MCF 10A (cell line): ENCODE measurements at regions not wholly inside any gene's neighbourhood (a gene's known extent, or its start where the extent isn't known, plus 50 kb on each side); places are given as distances from the start of the nearest gene placed in this dataset.

Experiments
- BruUV-seq: library from RNA; stranded (reverse); fragments of 400-500 nt; replicated peaks from 2 replicates; lab custom pipeline; 2021; lab: Mats Ljungman, UMichigan
- CTCF ChIA-PET: fragments of 300-600 bp; sonication (Branson Sonifier 250); formaldehyde crosslinking; extraction: SDS; loops from one replicate; lab custom pipeline; 2021; ENCODE audit warnings: antibody characterized with exemption, inconsistent platforms; lab: Yijun Ruan, JAX
- POLR2A ChIA-PET: fragments of 300-600, 350-650 bp; sonication (Branson Sonifier 250); formaldehyde crosslinking; extraction: SDS; loops from one replicate; lab custom pipeline; 2020; ENCODE audit warnings: antibody characterized with exemption, inconsistent platforms; lab: Yijun Ruan, JAX
- DNase-seq: peaks from one replicate; pipeline ENCODE4 v3.0.0-alpha.2; 2018; ENCODE audit not compliant: unreplicated experiment
- H3K27ac Mint-ChIP-seq: one replicate; pipeline ENCODE4 v1.8.0; 2022; ENCODE audit warnings: mild to moderate bottlenecking, low read depth, mixed read lengths; ENCODE audit not compliant: unreplicated experiment
- H3K27me3 Mint-ChIP-seq: one replicate; pipeline ENCODE4 v1.8.0; 2022; ENCODE audit warnings: mixed read lengths; ENCODE audit not compliant: insufficient read depth, unreplicated experiment
- H3K36me3 Mint-ChIP-seq: one replicate; pipeline ENCODE4 v1.8.0; 2022; ENCODE audit warnings: mild to moderate bottlenecking, moderate library complexity, mixed read lengths; ENCODE audit not compliant: insufficient read depth, unreplicated experiment
- H3K4me1 Mint-ChIP-seq: one replicate; pipeline ENCODE4 v1.8.0; 2022; ENCODE audit warnings: mixed read lengths; ENCODE audit not compliant: insufficient read depth, unreplicated experiment
- H3K4me3 Mint-ChIP-seq: one replicate; pipeline ENCODE4 v1.8.0; 2022; ENCODE audit warnings: mild to moderate bottlenecking, moderate library complexity, mixed read lengths; ENCODE audit not compliant: unreplicated experiment
- H3K9me3 Mint-ChIP-seq: one replicate; pipeline ENCODE4 v1.8.0; 2022; ENCODE audit warnings: mixed read lengths; ENCODE audit not compliant: unreplicated experiment
- CTCF ChIP-seq: fragments of 200-600 bp; IDR thresholded peaks from one replicate; pipeline ENCODE4 v1.8.0; 2022; ENCODE audit warnings: antibody characterized with exemption, mild to moderate bottlenecking; ENCODE audit not compliant: unreplicated experiment
- intact Hi-C: fragments of 100-400 bp; cut with micrococcal nuclease; formaldehyde crosslinking; loops from 2 replicates; pipeline ENCODE4 v1.14.1; 2022

GRCh38 chr3:182234881-182235280 lies 523.2 kb downstream of the SOX2 start:
- CTCF ChIA-PET = no interaction called here
- peaks cover 14% of the 10 kb centered on the region for H3K4me1 Mint-ChIP-seq
- POLR2A ChIA-PET = interaction anchor here (0.7 kb wide), 2 partner anchors 257 to 719 kb away, joined by 3 read pairs; no protein-coding TSS in a partner anchor
- H3K4me3 Mint-ChIP-seq = no peak overlapping the region
- no peaks in the 10 kb centered on the region for H3K27me3 Mint-ChIP-seq
- H3K9me3 Mint-ChIP-seq = no peaks in the 10 kb centered on the region
- intact Hi-C loops = no loop called here
- no peaks in the 10 kb centered on the region for H3K36me3 Mint-ChIP-seq
- peak overlapping the region; percentile 31 for H3K27ac Mint-ChIP-seq
- no peak for DNase-seq
- no TSS peak for BruUV-seq
- TF ChIP-seq CTCF = no peak

DNA sequence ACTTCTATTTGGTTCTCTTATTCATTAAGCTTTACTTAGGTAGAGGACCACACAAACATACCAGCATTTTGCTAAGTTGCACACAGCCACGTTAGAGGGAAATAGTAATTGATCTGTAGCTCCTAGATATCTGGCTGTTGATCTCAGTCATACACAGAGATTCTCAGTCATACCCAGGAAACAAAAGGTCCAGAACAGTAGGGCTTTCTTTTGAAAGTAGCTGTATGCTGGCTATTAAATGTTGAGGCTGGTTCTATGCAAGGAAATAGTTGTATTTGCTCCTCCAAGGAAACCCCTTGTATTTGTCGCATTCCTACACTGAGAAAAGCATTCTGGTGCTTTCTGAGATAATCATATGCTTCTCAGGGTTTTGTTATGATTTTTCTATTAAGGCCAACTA lies 523.8 kb downstream of the SOX2 start:
- no TSS peak for BruUV-seq
- ChIA-PET POLR2A (interaction anchor here (0.7 kb wide), 1 partner anchor 256 kb away, joined by 3 read pairs; no protein-coding TSS in a partner anchor), CTCF (no interaction called here)
- intact Hi-C loops = no loop called here
- no peak overlapping the region for H3K4me3 Mint-ChIP-seq
- no peak for TF ChIP-seq CTCF
- DNase-seq = no peak
- no peaks in the 10 kb centered on the region for H3K36me3 Mint-ChIP-seq
- peak overlapping the region; percentile 31 for H3K27ac Mint-ChIP-seq
- H3K4me1 Mint-ChIP-seq = peaks cover 14% of the 10 kb centered on the region
- no peaks in the 10 kb centered on the region for H3K9me3 Mint-ChIP-seq
- H3K27me3 Mint-ChIP-seq = no peaks in the 10 kb centered on the region

- no peak for TF ChIP-seq CTCF
- intact Hi-C loops = no loop called here
- DNase-seq = no peak
- BruUV-seq = no TSS peak
- ChIA-PET POLR2A (no interaction called here), CTCF (interaction anchor here (0.6 kb wide), 1 partner anchor 431 kb away, joined by 3 read pairs; no protein-coding TSS in a partner anchor)
- Mint-ChIP-seq H3K4me3 (no peak overlapping the region), H3K27ac (no peak overlapping the region), H3K36me3 (no peaks in the 10 kb centered on the region), H3K9me3 (no peaks in the 10 kb centered on the region), H3K4me1 (peaks cover 14% of the 10 kb centered on the region), H3K27me3 (no peaks in the 10 kb centered on the region)
Observed at GRCh38 chr3:182238126-182238525, 526.4 kb downstream of the SOX2 start.

GRCh38 chr3:182239316-182239715 lies 527.6 kb downstream of the SOX2 start:
- no peaks in the 10 kb centered on the region for H3K9me3 Mint-ChIP-seq
- H3K4me3 Mint-ChIP-seq = no peak overlapping the region
- ChIA-PET CTCF (no interaction called here), POLR2A (no interaction called here)
- no peak for DNase-seq
- peaks cover 17% of the 10 kb centered on the region for H3K4me1 Mint-ChIP-seq
- BruUV-seq = no TSS peak
- H3K36me3 Mint-ChIP-seq = no peaks in the 10 kb centered on the region
- no peaks in the 10 kb centered on the region for H3K27me3 Mint-ChIP-seq
- no peak for TF ChIP-seq CTCF
- H3K27ac Mint-ChIP-seq = no peak overlapping the region
- intact Hi-C loops = no loop called here
